ENCODE measurements at regions not wholly inside any gene's neighbourhood (a gene's known extent, or its start where the extent isn't known, plus 50 kb on each side); places are given as distances from the start of the nearest gene placed in this dataset.

DNA sequence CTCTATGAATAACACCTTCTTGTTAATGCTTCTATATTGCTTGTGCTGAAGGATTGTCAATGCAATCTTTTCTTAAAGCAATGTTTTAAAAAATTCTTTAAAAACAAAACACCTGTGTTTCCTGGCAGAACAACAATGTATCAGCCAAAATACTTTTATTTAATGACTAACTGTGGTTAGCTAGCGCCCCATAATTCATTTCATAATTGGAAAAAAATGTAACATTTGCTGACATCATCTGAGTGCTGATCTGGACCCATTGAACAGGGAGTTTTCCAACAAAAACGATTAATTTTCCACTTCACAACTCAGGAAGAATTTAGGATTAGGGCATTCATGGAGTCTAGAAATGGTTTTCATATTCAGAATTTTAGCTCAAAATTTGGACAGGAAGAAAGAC is 137.6 kb upstream of the CDK6 start:
- TF ChIP-seq GABPA (IDR thresholded peaks at IDR 0.05; ENCODE audit: low read depth) (no peak), SPI1 (IDR thresholded peaks at IDR 0.05; ENCODE audit: borderline replicate concordance, low read depth) (no peak), POLR2AphosphoS5 (IDR thresholded peaks at IDR 0.05; ENCODE audit: low read depth) (no peak)
- TF ChIP-seq, protein P1, sequence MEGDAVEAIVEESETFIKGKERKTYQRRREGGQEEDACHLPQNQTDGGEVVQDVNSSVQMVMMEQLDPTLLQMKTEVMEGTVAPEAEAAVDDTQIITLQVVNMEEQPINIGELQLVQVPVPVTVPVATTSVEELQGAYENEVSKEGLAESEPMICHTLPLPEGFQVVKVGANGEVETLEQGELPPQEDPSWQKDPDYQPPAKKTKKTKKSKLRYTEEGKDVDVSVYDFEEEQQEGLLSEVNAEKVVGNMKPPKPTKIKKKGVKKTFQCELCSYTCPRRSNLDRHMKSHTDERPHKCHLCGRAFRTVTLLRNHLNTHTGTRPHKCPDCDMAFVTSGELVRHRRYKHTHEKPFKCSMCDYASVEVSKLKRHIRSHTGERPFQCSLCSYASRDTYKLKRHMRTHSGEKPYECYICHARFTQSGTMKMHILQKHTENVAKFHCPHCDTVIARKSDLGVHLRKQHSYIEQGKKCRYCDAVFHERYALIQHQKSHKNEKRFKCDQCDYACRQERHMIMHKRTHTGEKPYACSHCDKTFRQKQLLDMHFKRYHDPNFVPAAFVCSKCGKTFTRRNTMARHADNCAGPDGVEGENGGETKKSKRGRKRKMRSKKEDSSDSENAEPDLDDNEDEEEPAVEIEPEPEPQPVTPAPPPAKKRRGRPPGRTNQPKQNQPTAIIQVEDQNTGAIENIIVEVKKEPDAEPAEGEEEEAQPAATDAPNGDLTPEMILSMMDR (IDR thresholded peaks at IDR 0.05; ENCODE audit: insufficient read depth, low read length) = no peak
- TF ChIP-seq, protein P2, sequence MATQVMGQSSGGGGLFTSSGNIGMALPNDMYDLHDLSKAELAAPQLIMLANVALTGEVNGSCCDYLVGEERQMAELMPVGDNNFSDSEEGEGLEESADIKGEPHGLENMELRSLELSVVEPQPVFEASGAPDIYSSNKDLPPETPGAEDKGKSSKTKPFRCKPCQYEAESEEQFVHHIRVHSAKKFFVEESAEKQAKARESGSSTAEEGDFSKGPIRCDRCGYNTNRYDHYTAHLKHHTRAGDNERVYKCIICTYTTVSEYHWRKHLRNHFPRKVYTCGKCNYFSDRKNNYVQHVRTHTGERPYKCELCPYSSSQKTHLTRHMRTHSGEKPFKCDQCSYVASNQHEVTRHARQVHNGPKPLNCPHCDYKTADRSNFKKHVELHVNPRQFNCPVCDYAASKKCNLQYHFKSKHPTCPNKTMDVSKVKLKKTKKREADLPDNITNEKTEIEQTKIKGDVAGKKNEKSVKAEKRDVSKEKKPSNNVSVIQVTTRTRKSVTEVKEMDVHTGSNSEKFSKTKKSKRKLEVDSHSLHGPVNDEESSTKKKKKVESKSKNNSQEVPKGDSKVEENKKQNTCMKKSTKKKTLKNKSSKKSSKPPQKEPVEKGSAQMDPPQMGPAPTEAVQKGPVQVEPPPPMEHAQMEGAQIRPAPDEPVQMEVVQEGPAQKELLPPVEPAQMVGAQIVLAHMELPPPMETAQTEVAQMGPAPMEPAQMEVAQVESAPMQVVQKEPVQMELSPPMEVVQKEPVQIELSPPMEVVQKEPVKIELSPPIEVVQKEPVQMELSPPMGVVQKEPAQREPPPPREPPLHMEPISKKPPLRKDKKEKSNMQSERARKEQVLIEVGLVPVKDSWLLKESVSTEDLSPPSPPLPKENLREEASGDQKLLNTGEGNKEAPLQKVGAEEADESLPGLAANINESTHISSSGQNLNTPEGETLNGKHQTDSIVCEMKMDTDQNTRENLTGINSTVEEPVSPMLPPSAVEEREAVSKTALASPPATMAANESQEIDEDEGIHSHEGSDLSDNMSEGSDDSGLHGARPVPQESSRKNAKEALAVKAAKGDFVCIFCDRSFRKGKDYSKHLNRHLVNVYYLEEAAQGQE (IDR thresholded peaks at IDR 0.05; ENCODE audit: insufficient replicate concordance, low read depth) = no peak
- no peaks in the 10 kb centered on the region for H3K27me3 ChIP-seq (ENCODE audit: insufficient read depth, poor library complexity, severe bottlenecking)
- H3K27ac ChIP-seq (replicated peaks) = no peak overlapping the region
- DNase-seq (ENCODE audit: low read depth in 1 of 2, low spot score in 1 of 2) = no peak
- no peak overlapping the region for H3K4me3 ChIP-seq (replicated peaks; ENCODE audit: insufficient read depth, low read length)

DNA sequence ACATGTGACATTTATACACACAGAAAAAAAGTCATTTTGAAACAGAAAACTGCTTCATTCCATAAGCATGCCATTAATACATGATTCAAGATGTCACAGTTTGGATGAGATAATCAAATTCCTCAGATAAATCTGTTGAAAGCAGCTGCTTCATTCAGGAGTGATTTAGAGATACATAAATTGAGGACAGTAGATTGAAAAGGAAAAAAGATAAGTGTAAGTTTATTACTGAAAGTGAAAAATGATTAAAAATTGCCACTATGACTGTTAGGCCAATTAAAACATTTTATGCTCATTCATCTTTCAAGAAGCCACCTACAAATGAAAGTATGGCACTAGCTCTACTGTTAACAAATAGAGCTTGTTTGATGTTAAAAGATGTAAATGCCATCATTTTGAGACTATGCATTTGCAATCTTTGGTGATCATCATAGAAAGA is 136.9 kb upstream of the CDK6 start:
- Histone ChIP-seq H3K27ac (replicated peaks) (no peak overlapping the region), H3K27me3 (ENCODE audit: insufficient read depth, poor library complexity, severe bottlenecking) (no peaks in the 10 kb centered on the region), H3K4me3 (replicated peaks; ENCODE audit: insufficient read depth, low read length) (no peak overlapping the region)
- DNase-seq (ENCODE audit: low read depth in 1 of 2, low spot score in 1 of 2) = no peak
- no peak for TF ChIP-seq POLR2AphosphoS5 (IDR thresholded peaks at IDR 0.05; ENCODE audit: low read depth)
- TF ChIP-seq, protein P2 (IDR thresholded peaks at IDR 0.05; ENCODE audit: insufficient replicate concordance, low read depth) = no peak
- TF ChIP-seq, protein P1 (IDR thresholded peaks at IDR 0.05; ENCODE audit: insufficient read depth, low read length) = no peak
- TF ChIP-seq GABPA (IDR thresholded peaks at IDR 0.05; ENCODE audit: low read depth) = no peak
- TF ChIP-seq SPI1 (IDR thresholded peaks at IDR 0.05; ENCODE audit: borderline replicate concordance, low read depth) = no peak

DNA sequence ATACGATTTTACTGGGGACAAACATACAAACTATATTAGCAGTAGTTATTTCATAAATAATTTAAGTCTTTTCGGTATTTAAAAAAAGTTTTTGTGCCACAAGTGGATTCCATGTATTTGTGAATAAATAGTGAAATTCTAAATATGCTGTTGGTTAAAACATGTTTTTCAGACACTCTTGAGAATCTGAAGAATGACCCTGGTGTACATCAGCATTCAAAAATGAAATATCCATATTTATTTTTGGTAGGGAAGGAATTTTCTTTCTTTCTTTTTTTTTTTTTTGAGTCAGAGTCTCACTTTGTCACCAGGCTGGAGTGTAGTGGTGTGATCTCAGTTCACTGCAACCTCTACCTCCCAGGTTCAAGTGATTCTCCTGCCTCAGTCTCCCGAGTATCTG is 136.1 kb upstream of the CDK6 start:
- TF ChIP-seq GABPA (IDR thresholded peaks at IDR 0.05; ENCODE audit: low read depth) (no peak), SPI1 (IDR thresholded peaks at IDR 0.05; ENCODE audit: borderline replicate concordance, low read depth) (no peak), POLR2AphosphoS5 (IDR thresholded peaks at IDR 0.05; ENCODE audit: low read depth) (no peak)
- TF ChIP-seq, protein P1 (IDR thresholded peaks at IDR 0.05; ENCODE audit: insufficient read depth, low read length) = no peak
- TF ChIP-seq, protein P2 (IDR thresholded peaks at IDR 0.05; ENCODE audit: insufficient replicate concordance, low read depth) = no peak
- H3K27ac ChIP-seq (replicated peaks) = no peak overlapping the region
- DNase-seq (ENCODE audit: low read depth in 1 of 2, low spot score in 1 of 2) = no peak
- H3K27me3 ChIP-seq (ENCODE audit: insufficient read depth, poor library complexity, severe bottlenecking) = no peaks in the 10 kb centered on the region
- no peak overlapping the region for H3K4me3 ChIP-seq (replicated peaks; ENCODE audit: insufficient read depth, low read length)

Measured in HL-60 (cell line).